DND-41 (cell line): ENCODE measurements at regions not wholly inside any gene's neighbourhood (a gene's known extent, or its start where the extent isn't known, plus 50 kb on each side); places are given as distances from the start of the nearest gene placed in this dataset.

Experiments used
- EZH2 ChIP-seq: IDR thresholded peaks from 3 replicates; pipeline ENCODE4 v1.6.1; 2012; ENCODE audit warnings: borderline replicate concordance, low read depth, mild to moderate bottlenecking, moderate library complexity, low read length, inconsistent platforms; ENCODE audit not compliant: severe bottlenecking
- TF ChIP-seq, protein P1 (sequence below): IDR thresholded peaks from 2 replicates; pipeline ENCODE4 v1.5.1; 2012; ENCODE audit warnings: borderline replicate concordance, low read length, moderate library complexity, mild to moderate bottlenecking; ENCODE audit not compliant: poor library complexity, severe bottlenecking; ENCODE audit errors: extremely low read depth

DNA sequence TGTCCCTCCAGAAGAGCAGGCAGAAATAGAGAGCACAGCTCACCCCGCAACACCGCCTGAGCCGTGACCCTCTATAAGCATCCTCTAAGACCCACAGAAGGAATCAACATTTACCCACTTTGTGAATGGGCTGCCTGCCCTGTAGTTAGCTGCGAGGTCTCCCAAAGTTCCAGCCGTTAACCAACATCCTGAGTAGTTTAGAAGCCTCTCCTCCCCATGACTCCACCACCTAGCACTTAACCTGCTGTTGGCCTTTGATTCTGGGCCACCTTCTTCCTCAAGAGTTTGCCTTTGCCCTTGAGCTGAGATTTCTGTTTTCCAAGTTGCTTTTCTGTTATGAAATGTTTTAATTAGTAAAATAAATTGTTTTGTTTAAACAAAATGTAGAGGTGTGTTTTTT is 75.8 kb downstream of the NUDT10 start:
- TF ChIP-seq, protein P1, sequence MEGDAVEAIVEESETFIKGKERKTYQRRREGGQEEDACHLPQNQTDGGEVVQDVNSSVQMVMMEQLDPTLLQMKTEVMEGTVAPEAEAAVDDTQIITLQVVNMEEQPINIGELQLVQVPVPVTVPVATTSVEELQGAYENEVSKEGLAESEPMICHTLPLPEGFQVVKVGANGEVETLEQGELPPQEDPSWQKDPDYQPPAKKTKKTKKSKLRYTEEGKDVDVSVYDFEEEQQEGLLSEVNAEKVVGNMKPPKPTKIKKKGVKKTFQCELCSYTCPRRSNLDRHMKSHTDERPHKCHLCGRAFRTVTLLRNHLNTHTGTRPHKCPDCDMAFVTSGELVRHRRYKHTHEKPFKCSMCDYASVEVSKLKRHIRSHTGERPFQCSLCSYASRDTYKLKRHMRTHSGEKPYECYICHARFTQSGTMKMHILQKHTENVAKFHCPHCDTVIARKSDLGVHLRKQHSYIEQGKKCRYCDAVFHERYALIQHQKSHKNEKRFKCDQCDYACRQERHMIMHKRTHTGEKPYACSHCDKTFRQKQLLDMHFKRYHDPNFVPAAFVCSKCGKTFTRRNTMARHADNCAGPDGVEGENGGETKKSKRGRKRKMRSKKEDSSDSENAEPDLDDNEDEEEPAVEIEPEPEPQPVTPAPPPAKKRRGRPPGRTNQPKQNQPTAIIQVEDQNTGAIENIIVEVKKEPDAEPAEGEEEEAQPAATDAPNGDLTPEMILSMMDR: no peak
- no peak for TF ChIP-seq EZH2
